ENCODE measurements at regions not wholly inside any gene's neighbourhood (a gene's known extent, or its start where the extent isn't known, plus 50 kb on each side); places are given as distances from the start of the nearest gene placed in this dataset.

DNA sequence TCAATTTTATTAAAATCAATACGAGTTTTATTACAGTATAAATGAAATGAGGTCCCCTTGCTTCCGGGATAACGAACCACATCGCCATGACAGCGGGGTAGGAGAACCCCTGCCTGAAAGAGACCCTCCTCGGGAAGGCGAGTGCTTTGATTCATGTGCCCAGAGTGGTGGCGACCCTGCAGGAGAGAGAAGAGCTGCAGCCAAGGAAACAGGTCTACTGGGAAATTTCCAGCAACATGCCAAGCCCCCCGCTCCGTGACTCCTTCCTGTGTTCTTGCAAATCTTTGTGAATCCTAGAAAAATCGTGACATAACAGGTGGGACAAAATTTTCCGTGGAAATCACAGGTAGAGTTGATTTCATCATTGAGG lies 162.5 kb downstream of the WSCD1 start:
- H3K4me3 ChIP-seq = no peak overlapping the region
- ATAC-seq (ENCODE audit: insufficient read depth, low FRiP score) = no peak

DNA sequence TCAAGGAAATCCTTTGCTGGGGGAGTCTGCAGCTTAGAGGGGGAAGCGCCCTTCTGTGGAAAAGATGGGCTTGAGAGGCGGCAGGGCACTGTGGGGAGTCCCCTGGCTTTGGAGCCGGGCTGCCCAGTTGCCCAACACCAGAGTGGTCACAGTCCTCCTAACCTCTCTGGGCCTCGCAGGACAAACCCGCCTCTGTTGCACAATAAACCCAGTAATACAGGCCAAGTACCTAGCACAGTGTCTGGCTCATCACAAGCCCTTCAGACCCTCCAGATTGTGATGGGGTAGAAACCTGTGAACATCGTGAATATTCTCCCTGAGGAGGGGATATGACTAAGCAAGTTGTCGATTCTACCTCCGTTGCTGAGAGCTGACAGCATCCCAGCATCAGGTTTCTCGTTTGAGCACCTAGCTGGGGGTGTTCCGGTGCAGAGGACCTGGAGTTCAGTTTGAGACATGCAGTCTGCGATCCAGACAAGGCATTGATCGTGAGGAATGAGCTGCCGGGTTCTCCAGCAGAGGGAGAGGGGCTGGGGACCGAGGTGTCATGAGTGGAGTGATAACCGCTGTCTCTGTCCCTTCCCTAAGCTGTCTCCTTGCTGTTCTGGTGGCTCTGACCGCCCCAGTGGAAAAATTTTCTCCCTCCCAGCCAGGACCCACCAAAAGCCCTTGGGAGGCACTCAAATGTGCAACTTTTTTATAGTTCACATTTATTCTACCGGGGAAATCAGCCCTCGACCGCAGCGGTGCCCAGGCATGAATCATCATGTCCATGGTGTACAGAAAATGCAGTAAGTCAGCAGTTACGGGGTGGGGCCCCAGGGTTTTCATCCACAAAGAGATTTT lies 161.9 kb downstream of the WSCD1 start:
- no peak overlapping the region for H3K4me3 ChIP-seq
- H3K9me3 ChIP-seq (ENCODE audit: control insufficient read depth in 4 of 4, insufficient read depth in 3 of 4, low read length in 3 of 4) = no peaks in the 10 kb centered on the region
- WGBS, 2 donors = 65 to 68% methylated on average over 21 of the region's 21 CpGs
- H3K36me3 ChIP-seq (ENCODE audit: control insufficient read depth in 4 of 4, insufficient read depth in 4 of 4, low read length in 4 of 4) = no peaks in the 10 kb centered on the region
- ATAC-seq (ENCODE audit: insufficient read depth, low FRiP score) (no peak), DNase-seq (no peak)
- peaks cover 0 to 2% (median 0%) of the 10 kb centered on the region in 3 donors for H3K27me3 ChIP-seq (ENCODE audit: control insufficient read depth in 3 of 3, insufficient read depth in 3 of 3, low read length in 2 of 3)
- TF ChIP-seq, protein P1, sequence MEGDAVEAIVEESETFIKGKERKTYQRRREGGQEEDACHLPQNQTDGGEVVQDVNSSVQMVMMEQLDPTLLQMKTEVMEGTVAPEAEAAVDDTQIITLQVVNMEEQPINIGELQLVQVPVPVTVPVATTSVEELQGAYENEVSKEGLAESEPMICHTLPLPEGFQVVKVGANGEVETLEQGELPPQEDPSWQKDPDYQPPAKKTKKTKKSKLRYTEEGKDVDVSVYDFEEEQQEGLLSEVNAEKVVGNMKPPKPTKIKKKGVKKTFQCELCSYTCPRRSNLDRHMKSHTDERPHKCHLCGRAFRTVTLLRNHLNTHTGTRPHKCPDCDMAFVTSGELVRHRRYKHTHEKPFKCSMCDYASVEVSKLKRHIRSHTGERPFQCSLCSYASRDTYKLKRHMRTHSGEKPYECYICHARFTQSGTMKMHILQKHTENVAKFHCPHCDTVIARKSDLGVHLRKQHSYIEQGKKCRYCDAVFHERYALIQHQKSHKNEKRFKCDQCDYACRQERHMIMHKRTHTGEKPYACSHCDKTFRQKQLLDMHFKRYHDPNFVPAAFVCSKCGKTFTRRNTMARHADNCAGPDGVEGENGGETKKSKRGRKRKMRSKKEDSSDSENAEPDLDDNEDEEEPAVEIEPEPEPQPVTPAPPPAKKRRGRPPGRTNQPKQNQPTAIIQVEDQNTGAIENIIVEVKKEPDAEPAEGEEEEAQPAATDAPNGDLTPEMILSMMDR (IDR thresholded peaks at IDR 0.05; ENCODE audit: control extremely low read depth, extremely low read depth) = no peak
- no peaks in the 10 kb centered on the region for H3K4me1 ChIP-seq (ENCODE audit: control insufficient read depth in 5 of 5, insufficient read depth in 5 of 5, low read length in 5 of 5)
- no peak overlapping the region for H3K9ac ChIP-seq (ENCODE audit: insufficient read depth in 1 of 2, low read length in 2 of 2)
- H3K27ac ChIP-seq (ENCODE audit: low read depth in 1 of 2, low read length in 1 of 2) = no peak overlapping the region

More for the DNA sequence above, 162.5 kb downstream of the WSCD1 start:
- Histone ChIP-seq H3K27ac (ENCODE audit: low read depth in 1 of 2, low read length in 1 of 2) (no peak overlapping the region), H3K9me3 (ENCODE audit: control insufficient read depth in 4 of 4, insufficient read depth in 3 of 4, low read length in 3 of 4) (no peaks in the 10 kb centered on the region), H3K9ac (ENCODE audit: insufficient read depth in 1 of 2, low read length in 2 of 2) (no peak overlapping the region), H3K4me1 (ENCODE audit: control insufficient read depth in 5 of 5, insufficient read depth in 5 of 5, low read length in 5 of 5) (no peaks in the 10 kb centered on the region), H3K36me3 (ENCODE audit: control insufficient read depth in 4 of 4, insufficient read depth in 4 of 4, low read length in 4 of 4) (no peaks in the 10 kb centered on the region), H3K27me3 (ENCODE audit: control insufficient read depth in 3 of 3, insufficient read depth in 3 of 3, low read length in 2 of 3) (peaks cover 0 to 2% (median 0%) of the 10 kb centered on the region in 3 donors)
- DNase-seq = no peak
- TF ChIP-seq, protein P1 (IDR thresholded peaks at IDR 0.05; ENCODE audit: control extremely low read depth, extremely low read depth) = no peak
- WGBS, 2 donors = 78 to 81% methylated on average over 12 of the region's 12 CpGs

DNA sequence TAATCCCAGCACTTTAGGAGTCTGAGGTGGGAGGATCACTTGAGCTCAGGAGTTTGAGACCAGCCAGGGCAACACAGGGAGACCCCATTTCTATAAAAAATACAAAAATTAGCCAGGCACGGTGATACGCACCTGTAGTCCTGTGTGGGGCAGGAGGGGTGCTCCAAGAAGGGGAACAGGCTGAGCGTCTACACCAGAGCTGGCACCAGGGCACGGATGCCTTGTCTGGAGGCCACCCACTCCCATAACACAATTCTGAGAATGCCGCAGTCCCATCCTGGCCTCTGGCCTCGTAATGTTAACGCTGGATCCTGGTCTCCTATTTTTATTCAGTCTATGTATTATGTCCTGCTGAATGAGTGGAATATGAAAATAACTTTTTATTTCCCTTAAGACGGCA lies 161.3 kb downstream of the WSCD1 start:
- Histone ChIP-seq H3K9me3 (ENCODE audit: control insufficient read depth in 4 of 4, insufficient read depth in 3 of 4, low read length in 3 of 4) (no peaks in the 10 kb centered on the region), H3K9ac (ENCODE audit: insufficient read depth in 1 of 2, low read length in 2 of 2) (no peak overlapping the region), H3K4me1 (ENCODE audit: control insufficient read depth in 5 of 5, insufficient read depth in 5 of 5, low read length in 5 of 5) (no peaks in the 10 kb centered on the region), H3K4me3 (no peak overlapping the region), H3K27me3 (ENCODE audit: control insufficient read depth in 3 of 3, insufficient read depth in 3 of 3, low read length in 2 of 3) (peaks cover 0 to 2% (median 0%) of the 10 kb centered on the region in 3 donors), H3K27ac (ENCODE audit: low read depth in 1 of 2, low read length in 1 of 2) (no peak overlapping the region), H3K36me3 (ENCODE audit: control insufficient read depth in 4 of 4, insufficient read depth in 4 of 4, low read length in 4 of 4) (no peaks in the 10 kb centered on the region)
- TF ChIP-seq, protein P1 (IDR thresholded peaks at IDR 0.05; ENCODE audit: control extremely low read depth, extremely low read depth) = no peak
- ATAC-seq (ENCODE audit: insufficient read depth, low FRiP score) = no peak
- no peak for DNase-seq
- 86 to 89% methylated on average over 8 of the region's 8 CpGs for WGBS, 2 donors

Data from lung (tissue), 11 donors.